NB4 (cell line): ENCODE measurements at regions not wholly inside any gene's neighbourhood (a gene's known extent, or its start where the extent isn't known, plus 50 kb on each side); places are given as distances from the start of the nearest gene placed in this dataset.

Source experiments
- MAX ChIP-seq: IDR thresholded peaks from 2 replicates; pipeline ENCODE4 v1.6.1; 2011; ENCODE audit warnings: low read depth, low read length
- MYC ChIP-seq: IDR thresholded peaks from 2 replicates; pipeline ENCODE4 v1.6.1; 2011; ENCODE audit warnings: low read depth, low read length
- POLR2A ChIP-seq: IDR thresholded peaks from 2 replicates; pipeline ENCODE4 v1.6.1; 2011; ENCODE audit warnings: mild to moderate bottlenecking; ENCODE audit not compliant: insufficient read length; ENCODE audit errors: extremely low read depth
- TF ChIP-seq, protein P1 (sequence below): IDR thresholded peaks from one replicate; pipeline ENCODE4 v1.5.1; 2012; ENCODE audit warnings: low read depth, low read length

DNA sequence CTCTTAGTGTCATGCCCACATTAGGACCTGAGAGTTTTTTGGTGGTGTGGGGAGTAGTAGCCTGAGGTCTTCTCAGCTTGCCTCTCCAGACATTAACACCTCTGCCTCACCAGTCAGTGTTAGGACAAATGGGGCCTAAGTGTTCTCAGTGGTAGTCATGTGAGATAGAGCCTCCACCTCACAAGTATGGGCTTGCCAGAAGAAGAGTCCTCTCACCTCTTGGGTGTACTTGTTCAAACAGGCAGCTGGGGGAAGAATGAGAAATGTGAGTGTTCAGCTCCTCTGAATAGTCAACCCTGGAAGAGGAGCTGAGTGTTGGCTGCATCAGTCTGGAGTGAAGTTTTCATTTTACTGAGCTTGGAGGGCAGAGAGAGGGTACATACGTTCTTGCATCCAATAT is 464.6 kb downstream of the POM121L12 start:
- TF ChIP-seq, protein P1, sequence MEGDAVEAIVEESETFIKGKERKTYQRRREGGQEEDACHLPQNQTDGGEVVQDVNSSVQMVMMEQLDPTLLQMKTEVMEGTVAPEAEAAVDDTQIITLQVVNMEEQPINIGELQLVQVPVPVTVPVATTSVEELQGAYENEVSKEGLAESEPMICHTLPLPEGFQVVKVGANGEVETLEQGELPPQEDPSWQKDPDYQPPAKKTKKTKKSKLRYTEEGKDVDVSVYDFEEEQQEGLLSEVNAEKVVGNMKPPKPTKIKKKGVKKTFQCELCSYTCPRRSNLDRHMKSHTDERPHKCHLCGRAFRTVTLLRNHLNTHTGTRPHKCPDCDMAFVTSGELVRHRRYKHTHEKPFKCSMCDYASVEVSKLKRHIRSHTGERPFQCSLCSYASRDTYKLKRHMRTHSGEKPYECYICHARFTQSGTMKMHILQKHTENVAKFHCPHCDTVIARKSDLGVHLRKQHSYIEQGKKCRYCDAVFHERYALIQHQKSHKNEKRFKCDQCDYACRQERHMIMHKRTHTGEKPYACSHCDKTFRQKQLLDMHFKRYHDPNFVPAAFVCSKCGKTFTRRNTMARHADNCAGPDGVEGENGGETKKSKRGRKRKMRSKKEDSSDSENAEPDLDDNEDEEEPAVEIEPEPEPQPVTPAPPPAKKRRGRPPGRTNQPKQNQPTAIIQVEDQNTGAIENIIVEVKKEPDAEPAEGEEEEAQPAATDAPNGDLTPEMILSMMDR: no peak
- TF ChIP-seq MAX (no peak), POLR2A (no peak), MYC (no peak)
